Sigmoid colon (tissue), 6 donors: ENCODE measurements at regions not wholly inside any gene's neighbourhood (a gene's known extent, or its start where the extent isn't known, plus 50 kb on each side); places are given as distances from the start of the nearest gene placed in this dataset.

Experiments used
- DNase-seq: peaks from one replicate; pipeline ENCODE4 v3.0.0-alpha.2; 2019
- H3K27ac ChIP-seq, 4 donors: fragments of 200-600 bp; sonication (generic); one replicate each; pipeline ENCODE4 v1.5.1; 2016 to 2019; ENCODE audit warnings: mild to moderate bottlenecking in 1 of 4
- H3K27me3 ChIP-seq, 3 donors: fragments of 200-600 bp; sonication (generic); one replicate each; pipeline ENCODE4 v1.5.1; 2019; ENCODE audit warnings: mild to moderate bottlenecking in 1 of 3
- H3K36me3 ChIP-seq, 4 donors: fragments of 200-600 bp; sonication (generic); one replicate each; pipeline ENCODE4 v1.5.1; 2016 to 2019
- H3K4me1 ChIP-seq, 4 donors: fragments of 200-600 bp; sonication (generic); one replicate each; pipeline ENCODE4 v1.5.1; 2017 to 2019
- H3K4me3 ChIP-seq, 4 donors: fragments of 200-600 bp; sonication (generic); one replicate each; pipeline ENCODE4 v1.5.1; 2017 to 2019; ENCODE audit warnings: mild to moderate bottlenecking in 2 of 4, moderate library complexity in 1 of 4
- H3K9me3 ChIP-seq, 4 donors: fragments of 200-600 bp in 3 of 4; sonication (generic) in 3 of 4; one replicate each; pipeline versions ENCODE4 v1.5.1 to v1.6.1; 2013 to 2019
- EP300 ChIP-seq, 4 donors: sonication (generic); formaldehyde crosslinking; IDR thresholded peaks; one replicate each; pipeline ENCODE4 v1.6.1; 2017; ENCODE audit warnings: antibody characterized with exemption in 4 of 4
- POLR2A ChIP-seq, 2 donors: fragments of 450-650 bp; IDR thresholded peaks; one replicate each; pipeline ENCODE4 v1.6.1; 2016; ENCODE audit warnings: antibody characterized with exemption in 2 of 2, mild to moderate bottlenecking in 2 of 2, moderate library complexity in 2 of 2
- POLR2AphosphoS5 ChIP-seq, 4 donors: sonication (generic); formaldehyde crosslinking; IDR thresholded peaks; one replicate each; pipeline ENCODE4 v1.6.1; 2017; ENCODE audit warnings: antibody characterized with exemption in 4 of 4
- WGBS, 2 donors: extraction: QIAGEN DNeasy Blood & Tissue Kit; methylation state at CpG; one replicate each; pipeline ENCODE4 v1.1.7; 2013; 5-methylcytosine and 5-hydroxymethylcytosine counted together
- intact Hi-C: fragments of 100-400 bp; cut with DNase I; formaldehyde crosslinking; loops from one replicate; pipeline ENCODE4 v1.15.1; 2023
- TF ChIP-seq, protein P1 (sequence below), 4 experiments: fragments of 450-650 bp in 3 of 4; fragments of 200-600 bp in 1 of 4; IDR thresholded peaks; one replicate each; pipeline ENCODE4 v1.5.1; 2016 to 2019; ENCODE audit warnings: antibody characterized with exemption in 4 of 4, mild to moderate bottlenecking in 3 of 4, moderate library complexity in 2 of 4
- donor health status: healthy with polysubstance abuse.
- donor health status: healthy.

- H3K36me3 ChIP-seq = no peaks in the 10 kb centered on the region
- H3K27me3 ChIP-seq = no peaks in the 10 kb centered on the region
- H3K4me1 ChIP-seq = no peaks in the 10 kb centered on the region
- no peak overlapping the region for H3K4me3 ChIP-seq
- DNase-seq = no peak
- TF ChIP-seq, protein P1, sequence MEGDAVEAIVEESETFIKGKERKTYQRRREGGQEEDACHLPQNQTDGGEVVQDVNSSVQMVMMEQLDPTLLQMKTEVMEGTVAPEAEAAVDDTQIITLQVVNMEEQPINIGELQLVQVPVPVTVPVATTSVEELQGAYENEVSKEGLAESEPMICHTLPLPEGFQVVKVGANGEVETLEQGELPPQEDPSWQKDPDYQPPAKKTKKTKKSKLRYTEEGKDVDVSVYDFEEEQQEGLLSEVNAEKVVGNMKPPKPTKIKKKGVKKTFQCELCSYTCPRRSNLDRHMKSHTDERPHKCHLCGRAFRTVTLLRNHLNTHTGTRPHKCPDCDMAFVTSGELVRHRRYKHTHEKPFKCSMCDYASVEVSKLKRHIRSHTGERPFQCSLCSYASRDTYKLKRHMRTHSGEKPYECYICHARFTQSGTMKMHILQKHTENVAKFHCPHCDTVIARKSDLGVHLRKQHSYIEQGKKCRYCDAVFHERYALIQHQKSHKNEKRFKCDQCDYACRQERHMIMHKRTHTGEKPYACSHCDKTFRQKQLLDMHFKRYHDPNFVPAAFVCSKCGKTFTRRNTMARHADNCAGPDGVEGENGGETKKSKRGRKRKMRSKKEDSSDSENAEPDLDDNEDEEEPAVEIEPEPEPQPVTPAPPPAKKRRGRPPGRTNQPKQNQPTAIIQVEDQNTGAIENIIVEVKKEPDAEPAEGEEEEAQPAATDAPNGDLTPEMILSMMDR (IDR thresholded peaks at IDR 0.05) = no peak
- TF ChIP-seq POLR2A (IDR thresholded peaks at IDR 0.05) = no peak
- TF ChIP-seq EP300 (IDR thresholded peaks at IDR 0.05) = no peak
- intact Hi-C loops = no loop called here
- peaks cover 0 to 4% (median 0%) of the 10 kb centered on the region in 4 donors for H3K9me3 ChIP-seq
- H3K27ac ChIP-seq = no peak overlapping the region
- 81 to 93% methylated on average over 1 of the region's 1 CpG for WGBS, 2 donors
Observed at GRCh38 chr3:111351334-111351733, 190.7 kb upstream of the CD96 start.

- intact Hi-C loops = no loop called here
- WGBS, 2 donors = 75 to 81% methylated on average over 2 of the region's 2 CpGs
Observed at GRCh38 chr3:111352585-111352984, 189.4 kb upstream of the CD96 start.

GRCh38 chr3:111359261-111360030 lies 182.6 kb upstream of the CD96 start:
- H3K36me3 ChIP-seq = no peaks in the 10 kb centered on the region
- no peak for DNase-seq
- intact Hi-C loops = no loop called here
- H3K4me1 ChIP-seq = peaks cover 0 to 10% (median 8%) of the 10 kb centered on the region in 4 donors
- 78 to 80% methylated on average over 4 of the region's 4 CpGs for WGBS, 2 donors
- no peaks in the 10 kb centered on the region for H3K27me3 ChIP-seq
- H3K9me3 ChIP-seq = peaks cover 0 to 3% (median 0%) of the 10 kb centered on the region in 4 donors
- TF ChIP-seq, protein P1 (IDR thresholded peaks at IDR 0.05) = no peak
- no peak for TF ChIP-seq POLR2A (IDR thresholded peaks at IDR 0.05)
- TF ChIP-seq EP300 (IDR thresholded peaks at IDR 0.05) = no peak
- no peak for TF ChIP-seq POLR2AphosphoS5 (IDR thresholded peaks at IDR 0.05)
- H3K4me3 ChIP-seq = no peak overlapping the region
- no peak overlapping the region for H3K27ac ChIP-seq

More at GRCh38 chr3:111352585-111352984, 189.4 kb upstream of the CD96 start:
- no peaks in the 10 kb centered on the region for H3K36me3 ChIP-seq
- H3K4me3 ChIP-seq = no peak overlapping the region
- H3K27ac ChIP-seq = no peak overlapping the region
- TF ChIP-seq POLR2A (IDR thresholded peaks at IDR 0.05) (no peak), EP300 (IDR thresholded peaks at IDR 0.05) (no peak), POLR2AphosphoS5 (IDR thresholded peaks at IDR 0.05) (no peak)
- TF ChIP-seq, protein P1 (IDR thresholded peaks at IDR 0.05) = no peak
- H3K4me1 ChIP-seq = no peaks in the 10 kb centered on the region
- H3K27me3 ChIP-seq = no peaks in the 10 kb centered on the region
- peaks cover 0 to 4% (median 0%) of the 10 kb centered on the region in 4 donors for H3K9me3 ChIP-seq
- no peak for DNase-seq

GRCh38 chr3:111362381-111363009 lies 179.5 kb upstream of the CD96 start:
- no peaks in the 10 kb centered on the region for H3K27me3 ChIP-seq
- WGBS, 2 donors = 25 to 39% methylated on average over 1 of the region's 1 CpG
- H3K9me3 ChIP-seq = peaks cover 0 to 3% (median 0%) of the 10 kb centered on the region in 4 donors
- TF ChIP-seq POLR2AphosphoS5 (IDR thresholded peaks at IDR 0.05) (no peak), POLR2A (IDR thresholded peaks at IDR 0.05) (no peak), EP300 (IDR thresholded peaks at IDR 0.05) (no peak)
- TF ChIP-seq, protein P1 (IDR thresholded peaks at IDR 0.05) = no peak
- no peak overlapping the region for H3K27ac ChIP-seq
- H3K4me3 ChIP-seq = no peak overlapping the region
- H3K4me1 ChIP-seq = peaks cover 0 to 10% (median 8%) of the 10 kb centered on the region in 4 donors
- H3K36me3 ChIP-seq = no peaks in the 10 kb centered on the region
- intact Hi-C loops = no loop called here
- DNase-seq = no peak
